ENCODE measurements at regions not wholly inside any gene's neighbourhood (a gene's known extent, or its start where the extent isn't known, plus 50 kb on each side); places are given as distances from the start of the nearest gene placed in this dataset.

- TF ChIP-seq CTCF (optimal IDR thresholded peaks at IDR 0.05 in 1 of 3, IDR thresholded peaks at IDR 0.05 in 1 of 3, conservative IDR thresholded peaks at IDR 0.05 in 1 of 3; ENCODE audit: extremely low read depth in 1 of 3, insufficient read depth in 2 of 3, low read length in 3 of 3) (no peak), EZH2 (IDR thresholded peaks at IDR 0.05; ENCODE audit: low read length) (no peak)
Measured at GRCh38 chr4:4714331-4714730, 145.1 kb upstream of the MSX1 start.

GRCh38 chr4:4712800-4713528 is 146.5 kb upstream of the MSX1 start:
- Histone ChIP-seq H4K20me1 (ENCODE audit: control insufficient read depth, extremely low read depth, insufficient read depth, low read length) (no peaks in the 10 kb centered on the region), H3K4me3 (ENCODE audit: control insufficient read depth in 2 of 3, extremely low read depth in 1 of 3, insufficient read depth in 2 of 3, low read depth in 1 of 3, low read length in 3 of 3) (no peak overlapping the region), H3K9ac (ENCODE audit: control insufficient read depth, extremely low read depth, insufficient read depth, low read length) (no peak overlapping the region), H3K9me3 (ENCODE audit: control insufficient read depth, low read depth, low read length) (no peaks in the 10 kb centered on the region), H3K36me3 (ENCODE audit: control insufficient read depth in 2 of 2, extremely low read depth in 1 of 2, insufficient read depth in 2 of 2, low read length in 2 of 2) (no peaks in the 10 kb centered on the region), H3K4me1 (ENCODE audit: control insufficient read depth, extremely low read depth, insufficient read depth, low read length) (no peaks in the 10 kb centered on the region), H3K9me1 (ENCODE audit: control insufficient read depth, extremely low read depth, insufficient read depth, low read length) (no peaks in the 10 kb centered on the region), H3K4me2 (ENCODE audit: control insufficient read depth, extremely low read depth, insufficient read depth, low read depth, low read length) (no peak overlapping the region), H2AFZ (ENCODE audit: control insufficient read depth, low read length) (no peak overlapping the region), H3K27me3 (ENCODE audit: control insufficient read depth, extremely low read depth, insufficient read depth, low read length) (no peaks in the 10 kb centered on the region), H3K79me2 (ENCODE audit: control insufficient read depth, insufficient read depth, low read length) (no peaks in the 10 kb centered on the region), H3K27ac (ENCODE audit: control insufficient read depth, insufficient read depth, low read length) (no peak overlapping the region)
- FAIRE-seq = no peak
- TF ChIP-seq CTCF (optimal IDR thresholded peaks at IDR 0.05 in 1 of 3, IDR thresholded peaks at IDR 0.05 in 1 of 3, conservative IDR thresholded peaks at IDR 0.05 in 1 of 3; ENCODE audit: extremely low read depth in 1 of 3, insufficient read depth in 2 of 3, low read length in 3 of 3) (no peak), EZH2 (IDR thresholded peaks at IDR 0.05; ENCODE audit: low read length) (no peak)
- DNase-seq (ENCODE audit: low read depth, low spot score) = no peak
- dilution Hi-C loops (cut with MboI; ENCODE audit: extremely low pct_ligation_motif_present, low sequenced_read_pairs) = no loop called here

More at GRCh38 chr4:4714331-4714730, 145.1 kb upstream of the MSX1 start:
- Histone ChIP-seq H4K20me1 (ENCODE audit: control insufficient read depth, extremely low read depth, insufficient read depth, low read length) (no peaks in the 10 kb centered on the region), H3K4me2 (ENCODE audit: control insufficient read depth, extremely low read depth, insufficient read depth, low read depth, low read length) (no peak overlapping the region), H3K36me3 (ENCODE audit: control insufficient read depth in 2 of 2, extremely low read depth in 1 of 2, insufficient read depth in 2 of 2, low read length in 2 of 2) (no peaks in the 10 kb centered on the region), H3K4me3 (ENCODE audit: control insufficient read depth in 2 of 3, extremely low read depth in 1 of 3, insufficient read depth in 2 of 3, low read depth in 1 of 3, low read length in 3 of 3) (no peak overlapping the region), H3K9ac (ENCODE audit: control insufficient read depth, extremely low read depth, insufficient read depth, low read length) (no peak overlapping the region), H3K27me3 (ENCODE audit: control insufficient read depth, extremely low read depth, insufficient read depth, low read length) (no peaks in the 10 kb centered on the region), H3K9me1 (ENCODE audit: control insufficient read depth, extremely low read depth, insufficient read depth, low read length) (no peaks in the 10 kb centered on the region), H3K4me1 (ENCODE audit: control insufficient read depth, extremely low read depth, insufficient read depth, low read length) (no peaks in the 10 kb centered on the region), H3K9me3 (ENCODE audit: control insufficient read depth, low read depth, low read length) (no peaks in the 10 kb centered on the region), H3K27ac (ENCODE audit: control insufficient read depth, insufficient read depth, low read length) (no peak overlapping the region), H2AFZ (ENCODE audit: control insufficient read depth, low read length) (no peak overlapping the region), H3K79me2 (ENCODE audit: control insufficient read depth, insufficient read depth, low read length) (no peaks in the 10 kb centered on the region)
- DNase-seq (ENCODE audit: low read depth, low spot score) (no peak), FAIRE-seq (no peak)
- dilution Hi-C loops (cut with MboI; ENCODE audit: extremely low pct_ligation_motif_present, low sequenced_read_pairs) = no loop called here
